ENCODE measurements at regions not wholly inside any gene's neighbourhood (a gene's known extent, or its start where the extent isn't known, plus 50 kb on each side); places are given as distances from the start of the nearest gene placed in this dataset.
"Not testable (repeated sequence)": the region's sequence is repeated elsewhere in the genome, so short reads cannot be mapped to it uniquely, and the experiment has no call there.

DNA sequence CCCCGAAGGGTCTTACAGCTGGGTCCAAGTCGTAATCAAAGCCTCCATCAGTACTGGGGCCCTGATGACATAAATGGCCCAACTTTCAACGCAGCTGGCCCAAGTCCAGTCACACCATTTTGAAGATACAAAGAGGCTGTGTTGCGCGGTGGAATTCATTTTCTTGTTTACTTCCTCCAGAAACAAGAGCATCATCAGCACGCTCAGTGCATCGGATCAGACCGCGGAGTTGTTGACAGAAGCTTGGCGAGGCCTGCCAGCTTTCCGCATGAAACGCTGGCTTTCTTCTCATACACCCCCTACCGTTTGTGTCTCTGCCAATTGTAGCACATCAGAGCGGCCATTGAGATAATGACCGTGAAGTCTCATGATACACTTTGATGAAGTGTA lies 101.7 kb upstream of the SPATA31D4 start:
- peak overlapping the region; percentile 90 for H3K27ac Mint-ChIP-seq (ENCODE audit: unreplicated experiment)
- TF ChIP-seq, protein P1, sequence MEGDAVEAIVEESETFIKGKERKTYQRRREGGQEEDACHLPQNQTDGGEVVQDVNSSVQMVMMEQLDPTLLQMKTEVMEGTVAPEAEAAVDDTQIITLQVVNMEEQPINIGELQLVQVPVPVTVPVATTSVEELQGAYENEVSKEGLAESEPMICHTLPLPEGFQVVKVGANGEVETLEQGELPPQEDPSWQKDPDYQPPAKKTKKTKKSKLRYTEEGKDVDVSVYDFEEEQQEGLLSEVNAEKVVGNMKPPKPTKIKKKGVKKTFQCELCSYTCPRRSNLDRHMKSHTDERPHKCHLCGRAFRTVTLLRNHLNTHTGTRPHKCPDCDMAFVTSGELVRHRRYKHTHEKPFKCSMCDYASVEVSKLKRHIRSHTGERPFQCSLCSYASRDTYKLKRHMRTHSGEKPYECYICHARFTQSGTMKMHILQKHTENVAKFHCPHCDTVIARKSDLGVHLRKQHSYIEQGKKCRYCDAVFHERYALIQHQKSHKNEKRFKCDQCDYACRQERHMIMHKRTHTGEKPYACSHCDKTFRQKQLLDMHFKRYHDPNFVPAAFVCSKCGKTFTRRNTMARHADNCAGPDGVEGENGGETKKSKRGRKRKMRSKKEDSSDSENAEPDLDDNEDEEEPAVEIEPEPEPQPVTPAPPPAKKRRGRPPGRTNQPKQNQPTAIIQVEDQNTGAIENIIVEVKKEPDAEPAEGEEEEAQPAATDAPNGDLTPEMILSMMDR (conservative IDR thresholded peaks at IDR 0.05): no peak
- no peaks in the 10 kb centered on the region for H3K27me3 Mint-ChIP-seq (ENCODE audit: low read depth)
- H3K4me1 Mint-ChIP-seq: peaks cover 59% of the 10 kb centered on the region
- no peak for DNase-seq (ENCODE audit: low read depth, low spot score)
- no peaks in the 10 kb centered on the region for H3K9me3 Mint-ChIP-seq
- H3K4me3 Mint-ChIP-seq: no peak overlapping the region
- no peaks in the 10 kb centered on the region for H3K36me3 Mint-ChIP-seq (ENCODE audit: low read depth)

DNA sequence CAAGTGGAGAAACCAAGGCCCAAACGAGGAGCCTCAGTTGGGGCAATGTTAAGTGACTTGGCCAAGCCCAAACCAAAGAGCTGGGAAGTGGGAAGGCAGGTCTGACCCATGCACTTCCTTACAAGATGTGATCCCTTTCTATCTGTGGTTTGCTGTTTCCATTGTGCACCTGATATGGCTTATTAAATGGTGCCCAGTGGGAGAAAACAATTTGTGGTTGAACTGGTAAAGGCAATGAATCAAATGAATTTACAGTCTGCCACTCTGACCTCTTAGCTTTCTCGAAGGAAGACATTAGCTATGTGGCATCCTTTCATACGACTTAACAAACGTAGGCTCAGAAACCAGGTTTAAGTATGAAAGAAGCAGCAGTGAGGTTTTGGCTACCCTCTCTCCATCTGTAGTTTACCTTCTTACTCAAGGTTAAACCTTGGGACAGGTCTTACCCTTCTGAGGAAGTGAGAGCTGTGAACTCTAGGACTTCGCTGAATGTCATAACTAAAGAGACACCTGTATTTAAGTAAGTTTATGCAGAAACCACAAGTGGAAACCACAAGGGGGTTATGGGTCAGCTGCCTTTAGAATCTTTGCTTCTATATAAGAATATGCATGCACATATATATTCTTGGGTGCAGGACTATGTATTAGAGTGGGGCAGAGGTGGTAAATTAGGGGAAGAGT lies 100.5 kb upstream of the SPATA31D4 start:
- H3K36me3 Mint-ChIP-seq (ENCODE audit: low read depth): no peaks in the 10 kb centered on the region
- no peaks in the 10 kb centered on the region for H3K27me3 Mint-ChIP-seq (ENCODE audit: low read depth)
- H3K4me1 Mint-ChIP-seq: peaks cover 56% of the 10 kb centered on the region
- H3K4me3 Mint-ChIP-seq: no peak overlapping the region
- H3K27ac Mint-ChIP-seq (ENCODE audit: unreplicated experiment): no peak overlapping the region
- no peaks in the 10 kb centered on the region for H3K9me3 Mint-ChIP-seq
- no peak for DNase-seq (ENCODE audit: low read depth, low spot score)
- TF ChIP-seq, protein P1 (conservative IDR thresholded peaks at IDR 0.05): no peak

DNA sequence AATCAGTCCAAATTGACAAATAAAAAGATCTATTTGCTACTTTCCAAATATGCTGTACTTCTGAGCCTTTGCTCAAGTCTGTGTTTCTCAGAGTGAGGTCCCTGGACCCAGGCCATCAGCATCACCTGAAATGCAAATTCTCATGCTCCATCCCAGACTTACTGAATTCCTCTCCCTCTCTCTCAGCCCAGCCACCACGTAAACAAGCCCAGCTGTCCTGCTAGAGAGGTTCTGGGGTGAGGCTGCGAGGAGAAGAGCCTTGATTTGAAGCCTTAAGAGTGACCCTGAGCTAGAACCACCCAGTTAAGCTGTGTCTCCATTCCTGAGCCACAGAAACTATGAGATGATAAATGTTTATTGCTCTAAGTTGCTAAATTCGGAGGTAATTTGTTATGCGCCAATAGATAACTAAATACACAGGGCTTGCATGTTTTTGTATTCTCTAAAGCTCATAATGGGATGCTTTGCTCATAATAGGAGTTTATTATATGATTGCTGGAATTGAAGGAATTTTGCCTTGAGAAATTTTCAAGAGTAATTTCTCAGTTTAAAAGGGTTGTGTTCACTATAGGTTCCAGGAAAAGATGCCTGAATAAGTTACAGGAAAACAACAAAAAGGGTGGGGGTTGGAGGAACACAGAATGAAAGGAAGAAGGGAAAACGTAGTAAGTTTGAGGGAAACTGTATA lies 98.9 kb upstream of the SPATA31D4 start:
- no peaks in the 10 kb centered on the region for H3K36me3 Mint-ChIP-seq (ENCODE audit: low read depth)

GRCh38 chr9:81830431-81830830 lies 97.8 kb upstream of the SPATA31D4 start:
- H3K27me3 Mint-ChIP-seq (ENCODE audit: low read depth); H3K36me3 Mint-ChIP-seq (ENCODE audit: low read depth); H3K4me3 Mint-ChIP-seq; H3K27ac Mint-ChIP-seq (ENCODE audit: unreplicated experiment); H3K9me3 Mint-ChIP-seq; DNase-seq (ENCODE audit: low read depth, low spot score): not testable (repeated sequence)
- peaks cover 46% of the 10 kb centered on the region for H3K4me1 Mint-ChIP-seq

More for the DNA sequence above, 98.9 kb upstream of the SPATA31D4 start:
- Mint-ChIP-seq H3K27me3 (ENCODE audit: low read depth) (no peaks in the 10 kb centered on the region), H3K4me3 (no peak overlapping the region), H3K27ac (ENCODE audit: unreplicated experiment) (no peak overlapping the region), H3K4me1 (peaks cover 55% of the 10 kb centered on the region), H3K9me3 (no peaks in the 10 kb centered on the region)
- TF ChIP-seq, protein P1 (conservative IDR thresholded peaks at IDR 0.05): no peak
- no peak for DNase-seq (ENCODE audit: low read depth, low spot score)

DNA sequence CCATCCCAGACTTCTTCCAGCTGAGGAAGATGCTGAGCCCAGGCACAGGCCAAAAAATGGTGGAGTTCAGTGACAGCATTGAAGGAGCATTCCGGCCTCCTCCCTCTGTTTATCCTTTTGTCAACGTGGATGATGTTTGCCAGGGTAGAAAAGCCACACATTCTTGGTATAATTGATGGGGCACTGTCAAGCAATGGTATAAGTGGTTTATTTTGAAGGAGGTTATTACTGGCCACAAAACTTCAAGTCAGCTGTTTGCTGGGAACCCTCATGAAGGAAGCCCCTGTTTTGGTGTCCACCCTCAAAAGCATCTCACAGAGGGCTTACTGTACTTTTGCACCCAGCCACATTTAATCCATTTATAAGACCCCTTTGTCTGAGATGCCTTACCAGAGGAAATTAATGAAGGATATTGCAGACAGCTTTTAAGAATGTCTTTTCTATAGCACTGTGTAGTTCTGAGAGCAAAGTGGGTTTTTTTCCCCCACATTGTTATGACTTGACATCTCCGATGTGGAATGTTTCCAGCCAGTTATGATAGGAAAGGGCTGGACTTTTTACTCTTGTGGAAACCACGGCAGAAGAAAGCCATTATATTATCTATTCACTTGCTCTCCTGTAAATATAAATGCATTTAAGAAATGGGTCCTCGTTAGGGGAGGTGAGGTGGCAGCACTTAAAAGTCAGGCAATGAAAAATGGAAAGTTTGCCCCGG lies 95.5 kb upstream of the SPATA31D4 start:
- TF ChIP-seq, protein P1 (conservative IDR thresholded peaks at IDR 0.05): no peak
- DNase-seq (ENCODE audit: low read depth, low spot score): no peak
- Mint-ChIP-seq H3K27ac (ENCODE audit: unreplicated experiment) (peak overlapping the region; percentile 50), H3K9me3 (peaks cover 3% of the 10 kb centered on the region), H3K4me3 (no peak overlapping the region), H3K36me3 (ENCODE audit: low read depth) (no peaks in the 10 kb centered on the region), H3K27me3 (ENCODE audit: low read depth) (no peaks in the 10 kb centered on the region), H3K4me1 (peaks cover 28% of the 10 kb centered on the region)

All from neural crest cell (in vitro differentiated cells).